ENCODE measurements at regions not wholly inside any gene's neighbourhood (a gene's known extent, or its start where the extent isn't known, plus 50 kb on each side); places are given as distances from the start of the nearest gene placed in this dataset.

GRCh38 chr12:105861227-105861626, 277.5 kb downstream of the NUAK1 start:
- TF ChIP-seq CTCF (IDR thresholded peaks at IDR 0.05) (no peak), POLR2A (IDR thresholded peaks at IDR 0.05) (no peak)
